ENCODE measurements at regions not wholly inside any gene's neighbourhood (a gene's known extent, or its start where the extent isn't known, plus 50 kb on each side); places are given as distances from the start of the nearest gene placed in this dataset.
"Not testable (repeated sequence)": the region's sequence is repeated elsewhere in the genome, so short reads cannot be mapped to it uniquely, and the experiment has no call there.

DNA sequence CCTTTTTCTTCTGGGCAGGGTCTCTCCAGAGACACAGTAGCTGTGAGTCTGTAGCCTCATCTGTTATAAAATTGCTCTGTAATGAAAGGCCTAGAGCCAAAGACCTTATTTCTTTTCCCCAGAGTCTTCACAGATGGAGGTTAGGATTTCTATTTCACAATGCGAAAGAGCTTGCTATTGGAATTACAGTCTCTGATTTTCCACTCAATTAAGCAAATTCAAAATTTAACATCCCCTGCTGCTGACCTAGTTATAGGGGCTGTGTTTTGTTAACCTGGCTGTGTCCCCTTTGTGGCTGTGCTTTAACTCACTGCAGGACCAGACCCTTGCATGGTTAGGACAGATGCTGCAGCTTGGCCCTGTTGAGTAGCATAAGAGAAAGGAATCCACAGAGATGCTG, 190.3 kb upstream of the NMUR2 start:
- no peak overlapping the region for H3K4me3 ChIP-seq (ENCODE audit: low read length in 2 of 2)
- no peaks in the 10 kb centered on the region for H3K4me1 ChIP-seq (ENCODE audit: control insufficient read depth in 2 of 2, insufficient read depth in 2 of 2, low read length in 2 of 2)
- DNase-seq (ENCODE audit: low read depth in 6 of 9, low spot score in 9 of 9) = no peak
- H3K27ac ChIP-seq (ENCODE audit: low read depth in 1 of 2, low read length in 1 of 2) = no peak overlapping the region
- no peaks in the 10 kb centered on the region for H3K9me3 ChIP-seq (ENCODE audit: control insufficient read depth in 2 of 2, insufficient read depth in 1 of 2, low read length in 1 of 2)
- 100% methylated on average over 1 of the region's 1 CpG for WGBS
- no peaks in the 10 kb centered on the region for H3K36me3 ChIP-seq (ENCODE audit: control insufficient read depth in 2 of 2, insufficient read depth in 2 of 2, low read length in 1 of 2)
- no peaks in the 10 kb centered on the region for H3K27me3 ChIP-seq (ENCODE audit: control insufficient read depth in 2 of 2, insufficient read depth in 1 of 2, low read length in 1 of 2)

DNA sequence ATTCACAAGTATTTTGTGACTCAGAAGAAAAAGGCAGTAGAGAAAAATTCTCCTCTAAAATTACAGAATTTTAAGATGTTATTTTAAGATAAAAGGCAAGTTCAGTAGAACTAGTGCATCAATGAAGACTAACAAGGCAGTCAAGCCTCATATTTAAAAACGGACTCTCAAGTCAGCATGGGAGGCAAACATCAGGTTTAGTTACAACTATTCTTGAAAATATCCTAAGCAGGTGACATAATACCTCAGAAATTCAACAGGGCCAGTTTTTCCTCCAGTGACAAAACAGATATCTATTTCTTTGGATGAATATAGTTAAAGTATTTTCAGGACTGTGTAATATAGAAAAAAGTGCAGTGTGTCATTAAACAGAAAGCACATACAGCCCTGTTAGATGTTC, 194.0 kb upstream of the NMUR2 start:
- no peak overlapping the region for H3K27ac ChIP-seq (ENCODE audit: low read depth in 1 of 2, low read length in 1 of 2)
- no peaks in the 10 kb centered on the region for H3K36me3 ChIP-seq (ENCODE audit: control insufficient read depth in 2 of 2, insufficient read depth in 2 of 2, low read length in 1 of 2)
- WGBS = 91% methylated on average over 1 of the region's 1 CpG
- no peak overlapping the region for H3K4me3 ChIP-seq (ENCODE audit: low read length in 2 of 2)
- no peak for DNase-seq (ENCODE audit: low read depth in 6 of 9, low spot score in 9 of 9)
- no peaks in the 10 kb centered on the region for H3K4me1 ChIP-seq (ENCODE audit: control insufficient read depth in 2 of 2, insufficient read depth in 2 of 2, low read length in 2 of 2)
- H3K27me3 ChIP-seq (ENCODE audit: control insufficient read depth in 2 of 2, insufficient read depth in 1 of 2, low read length in 1 of 2) = no peaks in the 10 kb centered on the region
- no peaks in the 10 kb centered on the region for H3K9me3 ChIP-seq (ENCODE audit: control insufficient read depth in 2 of 2, insufficient read depth in 1 of 2, low read length in 1 of 2)

DNA sequence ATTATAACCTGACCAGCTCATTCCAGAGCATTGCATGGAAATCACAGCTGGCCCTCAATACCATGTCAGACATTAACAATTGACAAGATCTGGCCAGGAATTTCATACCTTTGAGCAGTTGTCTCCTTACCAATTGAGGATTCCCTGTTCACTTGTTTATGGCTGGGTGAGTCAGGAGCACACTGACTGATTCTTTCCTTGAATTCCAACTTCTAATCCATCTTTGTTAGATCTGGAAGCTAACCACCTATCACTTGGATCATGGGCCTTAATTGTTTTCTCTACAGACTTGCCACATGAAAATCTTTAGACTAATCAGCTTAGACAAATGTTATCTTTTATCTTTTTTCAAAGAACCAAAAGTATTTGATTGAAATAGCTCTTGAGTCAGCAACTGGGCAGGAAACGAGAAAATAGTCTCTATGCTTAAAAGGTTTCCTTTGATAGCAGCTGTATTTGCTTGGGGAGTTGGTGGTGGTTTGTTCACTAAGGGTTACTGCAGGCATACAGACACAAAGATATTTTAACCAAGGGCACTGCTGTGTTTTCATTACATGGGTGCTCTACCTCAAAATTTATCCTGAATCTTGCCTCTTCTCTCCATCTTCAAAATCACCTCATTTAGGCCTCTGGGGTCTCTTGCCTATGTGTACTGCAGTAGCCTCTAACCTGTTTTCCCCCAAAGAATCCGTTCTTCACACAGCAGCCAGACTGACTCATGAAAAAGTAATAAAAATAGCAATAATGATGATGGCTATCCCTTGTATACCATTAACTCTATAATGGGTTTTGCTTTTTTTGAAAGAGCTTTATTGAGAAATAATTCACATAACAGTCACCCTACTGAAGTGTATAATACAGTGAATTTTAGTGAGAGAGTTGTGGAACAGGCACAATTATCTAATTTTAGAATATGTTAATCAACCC, 197.0 kb upstream of the NMUR2 start:
- 75% methylated on average over 2 of the region's 2 CpGs for WGBS
- no peaks in the 10 kb centered on the region for H3K27me3 ChIP-seq (ENCODE audit: control insufficient read depth in 2 of 2, insufficient read depth in 1 of 2, low read length in 1 of 2)
- no peak overlapping the region for H3K4me3 ChIP-seq (ENCODE audit: low read length in 2 of 2)

DNA sequence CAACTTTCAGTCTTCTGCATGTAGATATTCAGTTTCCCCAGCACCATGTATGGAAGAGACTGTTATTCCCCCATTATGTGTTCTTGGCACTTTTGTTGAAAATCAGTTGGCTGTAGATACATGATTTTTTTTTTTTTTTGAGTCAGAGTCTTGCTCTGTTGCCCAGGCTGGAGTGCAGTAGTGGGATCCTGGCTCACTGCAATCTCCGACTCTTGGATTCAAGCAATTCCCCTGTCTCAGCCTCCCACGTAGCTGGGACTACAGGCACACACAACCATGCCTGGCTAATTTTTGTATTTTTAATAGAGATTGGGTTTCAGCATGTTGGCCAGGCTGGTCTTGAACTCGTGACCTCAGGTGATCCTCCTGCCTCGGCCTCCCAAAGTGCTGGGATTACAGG, 201.0 kb upstream of the NMUR2 start:
- not testable (repeated sequence) for H3K9me3 ChIP-seq (ENCODE audit: control insufficient read depth in 2 of 2, insufficient read depth in 1 of 2, low read length in 1 of 2); DNase-seq (ENCODE audit: low read depth in 6 of 9, low spot score in 9 of 9); H3K4me1 ChIP-seq (ENCODE audit: control insufficient read depth in 2 of 2, insufficient read depth in 2 of 2, low read length in 2 of 2); H3K27me3 ChIP-seq (ENCODE audit: control insufficient read depth in 2 of 2, insufficient read depth in 1 of 2, low read length in 1 of 2); H3K27ac ChIP-seq (ENCODE audit: low read depth in 1 of 2, low read length in 1 of 2); H3K36me3 ChIP-seq (ENCODE audit: control insufficient read depth in 2 of 2, insufficient read depth in 2 of 2, low read length in 1 of 2); H3K4me3 ChIP-seq (ENCODE audit: low read length in 2 of 2)
- 85% methylated on average over 4 of the region's 4 CpGs for WGBS

More for the DNA sequence above, 197.0 kb upstream of the NMUR2 start:
- Histone ChIP-seq H3K9me3 (ENCODE audit: control insufficient read depth in 2 of 2, insufficient read depth in 1 of 2, low read length in 1 of 2) (no peaks in the 10 kb centered on the region), H3K27ac (ENCODE audit: low read depth in 1 of 2, low read length in 1 of 2) (no peak overlapping the region), H3K4me1 (ENCODE audit: control insufficient read depth in 2 of 2, insufficient read depth in 2 of 2, low read length in 2 of 2) (no peaks in the 10 kb centered on the region), H3K36me3 (ENCODE audit: control insufficient read depth in 2 of 2, insufficient read depth in 2 of 2, low read length in 1 of 2) (no peaks in the 10 kb centered on the region)
- DNase-seq (ENCODE audit: low read depth in 6 of 9, low spot score in 9 of 9) = no peak

DNA sequence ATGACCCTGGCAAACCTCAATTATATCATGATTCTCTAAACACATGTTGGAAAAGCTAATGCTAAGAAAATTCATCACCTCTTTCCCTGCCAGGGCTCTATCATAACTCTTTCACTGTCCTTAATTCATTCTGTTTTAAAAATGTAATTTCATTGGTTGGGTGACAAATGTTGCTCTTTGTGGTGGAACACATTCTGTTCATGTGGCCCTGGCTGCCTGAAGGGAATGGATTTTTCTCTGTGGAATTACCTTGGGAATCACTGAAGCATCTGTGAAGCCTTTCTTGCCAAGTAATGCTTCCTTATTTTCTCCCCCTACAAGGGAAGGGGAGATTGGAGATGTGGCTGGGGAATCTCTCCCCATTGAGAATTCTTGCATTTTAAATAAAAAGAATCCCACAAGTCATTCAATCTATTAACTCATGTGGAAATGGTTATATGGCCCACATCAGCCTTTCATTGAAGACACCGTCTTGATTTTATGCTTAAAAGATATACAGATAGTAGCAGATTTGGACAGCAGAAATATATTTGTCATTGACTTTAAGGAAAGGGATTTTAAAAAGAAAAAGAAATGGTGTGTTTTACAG, 201.8 kb upstream of the NMUR2 start:
- no peaks in the 10 kb centered on the region for H3K27me3 ChIP-seq (ENCODE audit: control insufficient read depth in 2 of 2, insufficient read depth in 1 of 2, low read length in 1 of 2)
- H3K9me3 ChIP-seq (ENCODE audit: control insufficient read depth in 2 of 2, insufficient read depth in 1 of 2, low read length in 1 of 2) = no peaks in the 10 kb centered on the region
- H3K27ac ChIP-seq (ENCODE audit: low read depth in 1 of 2, low read length in 1 of 2) = no peak overlapping the region
- DNase-seq (ENCODE audit: low read depth in 6 of 9, low spot score in 9 of 9) = no peak
- no peak overlapping the region for H3K4me3 ChIP-seq (ENCODE audit: low read length in 2 of 2)
- WGBS = 96% methylated on average over 1 of the region's 1 CpG
- H3K4me1 ChIP-seq (ENCODE audit: control insufficient read depth in 2 of 2, insufficient read depth in 2 of 2, low read length in 2 of 2) = no peaks in the 10 kb centered on the region
- no peaks in the 10 kb centered on the region for H3K36me3 ChIP-seq (ENCODE audit: control insufficient read depth in 2 of 2, insufficient read depth in 2 of 2, low read length in 1 of 2)

DNA sequence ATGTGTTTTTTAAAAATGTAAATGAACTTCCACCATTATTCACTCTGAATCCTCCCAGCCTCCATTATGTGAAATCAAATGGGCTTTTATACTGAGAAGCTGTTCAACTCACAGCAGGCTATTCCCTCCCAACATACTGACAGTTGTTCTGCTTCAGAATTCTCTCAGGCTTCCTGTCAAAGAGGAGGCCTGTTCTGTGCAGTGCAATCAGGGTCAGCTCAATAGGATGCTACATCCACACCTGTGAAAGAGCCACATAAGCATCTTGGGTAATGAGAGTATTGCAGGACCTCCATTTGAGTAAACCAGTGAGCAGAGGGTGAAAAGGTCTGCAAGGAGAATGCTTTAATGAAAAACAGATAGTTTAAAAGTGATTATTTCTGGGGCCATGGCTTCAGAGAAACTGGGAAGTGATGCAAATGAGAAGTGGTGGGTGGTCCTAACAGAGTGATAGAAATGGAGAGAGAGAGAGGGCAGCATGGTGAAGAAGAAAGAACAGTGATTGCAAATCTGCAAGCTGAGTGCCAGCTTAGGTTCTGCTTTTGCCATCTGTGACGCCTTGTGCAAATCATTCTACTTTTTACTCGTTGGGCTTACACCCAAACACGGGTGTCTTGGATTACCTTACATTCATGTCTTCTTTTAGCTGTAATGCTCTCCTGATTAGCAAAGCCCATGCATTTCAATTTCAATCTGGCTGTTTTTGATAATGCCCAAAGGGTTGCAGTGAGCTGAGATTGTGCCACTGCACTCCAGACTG, 202.5 kb upstream of the NMUR2 start:
- Histone ChIP-seq H3K27me3 (ENCODE audit: control insufficient read depth in 2 of 2, insufficient read depth in 1 of 2, low read length in 1 of 2) (no peaks in the 10 kb centered on the region), H3K27ac (ENCODE audit: low read depth in 1 of 2, low read length in 1 of 2) (no peak overlapping the region), H3K4me1 (ENCODE audit: control insufficient read depth in 2 of 2, insufficient read depth in 2 of 2, low read length in 2 of 2) (no peaks in the 10 kb centered on the region), H3K36me3 (ENCODE audit: control insufficient read depth in 2 of 2, insufficient read depth in 2 of 2, low read length in 1 of 2) (no peaks in the 10 kb centered on the region), H3K9me3 (ENCODE audit: control insufficient read depth in 2 of 2, insufficient read depth in 1 of 2, low read length in 1 of 2) (no peaks in the 10 kb centered on the region), H3K4me3 (ENCODE audit: low read length in 2 of 2) (no peak overlapping the region)
- DNase-seq (ENCODE audit: low read depth in 6 of 9, low spot score in 9 of 9) = no peak
- 81% methylated on average over 3 of the region's 3 CpGs for WGBS

DNA sequence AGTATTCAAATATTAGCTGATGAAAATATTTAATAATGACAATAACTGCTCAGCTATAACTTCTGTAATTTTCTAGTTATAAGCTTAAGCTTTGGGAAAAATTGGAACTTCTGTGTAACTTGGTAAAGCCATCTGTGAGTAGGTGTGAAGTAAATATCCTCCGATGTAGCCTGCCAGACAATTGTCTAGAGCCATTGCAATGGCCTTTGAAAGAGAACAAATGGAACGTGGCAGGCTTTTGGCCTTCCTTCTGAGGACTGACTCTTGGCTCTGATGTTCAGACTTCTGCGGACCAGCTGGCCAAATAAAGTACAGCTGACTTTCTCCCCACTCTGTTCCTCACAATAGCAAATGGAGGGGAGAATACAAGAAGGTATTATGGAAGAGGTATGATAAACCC, 203.4 kb upstream of the NMUR2 start:
- Histone ChIP-seq H3K27ac (ENCODE audit: low read depth in 1 of 2, low read length in 1 of 2) (no peak overlapping the region), H3K4me3 (ENCODE audit: low read length in 2 of 2) (no peak overlapping the region), H3K27me3 (ENCODE audit: control insufficient read depth in 2 of 2, insufficient read depth in 1 of 2, low read length in 1 of 2) (no peaks in the 10 kb centered on the region), H3K4me1 (ENCODE audit: control insufficient read depth in 2 of 2, insufficient read depth in 2 of 2, low read length in 2 of 2) (no peaks in the 10 kb centered on the region), H3K9me3 (ENCODE audit: control insufficient read depth in 2 of 2, insufficient read depth in 1 of 2, low read length in 1 of 2) (no peaks in the 10 kb centered on the region), H3K36me3 (ENCODE audit: control insufficient read depth in 2 of 2, insufficient read depth in 2 of 2, low read length in 1 of 2) (no peaks in the 10 kb centered on the region)
- no peak for DNase-seq (ENCODE audit: low read depth in 6 of 9, low spot score in 9 of 9)
- WGBS = 87% methylated on average over 3 of the region's 3 CpGs

GRCh38 chr5:152619756-152620155, 214.7 kb upstream of the NMUR2 start:
- WGBS = 86% methylated on average over 2 of the region's 2 CpGs
- no peaks in the 10 kb centered on the region for H3K27me3 ChIP-seq (ENCODE audit: control insufficient read depth in 2 of 2, insufficient read depth in 1 of 2, low read length in 1 of 2)
- no peaks in the 10 kb centered on the region for H3K9me3 ChIP-seq (ENCODE audit: control insufficient read depth in 2 of 2, insufficient read depth in 1 of 2, low read length in 1 of 2)
- DNase-seq (ENCODE audit: low read depth in 6 of 9, low spot score in 9 of 9) = no peak
- no peak overlapping the region for H3K27ac ChIP-seq (ENCODE audit: low read depth in 1 of 2, low read length in 1 of 2)
- H3K4me1 ChIP-seq (ENCODE audit: control insufficient read depth in 2 of 2, insufficient read depth in 2 of 2, low read length in 2 of 2) = no peaks in the 10 kb centered on the region
- no peaks in the 10 kb centered on the region for H3K36me3 ChIP-seq (ENCODE audit: control insufficient read depth in 2 of 2, insufficient read depth in 2 of 2, low read length in 1 of 2)
- no peak overlapping the region for H3K4me3 ChIP-seq (ENCODE audit: low read length in 2 of 2)

- no peak for DNase-seq (ENCODE audit: low read depth in 6 of 9, low spot score in 9 of 9)
- Histone ChIP-seq H3K4me1 (ENCODE audit: control insufficient read depth in 2 of 2, insufficient read depth in 2 of 2, low read length in 2 of 2) (no peaks in the 10 kb centered on the region), H3K9me3 (ENCODE audit: control insufficient read depth in 2 of 2, insufficient read depth in 1 of 2, low read length in 1 of 2) (no peaks in the 10 kb centered on the region), H3K4me3 (ENCODE audit: low read length in 2 of 2) (no peak overlapping the region), H3K36me3 (ENCODE audit: control insufficient read depth in 2 of 2, insufficient read depth in 2 of 2, low read length in 1 of 2) (no peaks in the 10 kb centered on the region), H3K27ac (ENCODE audit: low read depth in 1 of 2, low read length in 1 of 2) (no peak overlapping the region), H3K27me3 (ENCODE audit: control insufficient read depth in 2 of 2, insufficient read depth in 1 of 2, low read length in 1 of 2) (no peaks in the 10 kb centered on the region)
Measured at GRCh38 chr5:152622628-152623027, 217.5 kb upstream of the NMUR2 start.
